ENCODE measurements at regions not wholly inside any gene's neighbourhood (a gene's known extent, or its start where the extent isn't known, plus 50 kb on each side); places are given as distances from the start of the nearest gene placed in this dataset.
A peak's percentile ranks its signal among the peaks of the same experiment; 100 is the strongest.

- TF ChIP-seq EP300 (IDR thresholded peaks at IDR 0.05) (no peak), POLR2A (IDR thresholded peaks at IDR 0.05) (no peak), CTCF (IDR thresholded peaks at IDR 0.05) (no peak)
- no peak overlapping the region for H3K27ac ChIP-seq
- H3K36me3 ChIP-seq = no peaks in the 10 kb centered on the region
- H3K27me3 ChIP-seq = no peaks in the 10 kb centered on the region
- 73 to 86% (median 82%) methylated on average over 7 of the region's 7 CpGs for WGBS, 3 donors
- intact Hi-C loops (cut with DNase I) = no loop called here
- H3K9me3 ChIP-seq = no peaks in the 10 kb centered on the region
- H3K4me1 ChIP-seq (ENCODE audit: insufficient read depth) = no peaks in the 10 kb centered on the region
- peak in 1 of 5 donors; percentile 7 for DNase-seq
- H3K4me3 ChIP-seq = no peak overlapping the region
These were observed 1378.9 kb downstream of the BRD1 start for GRCh38 chr22:48448821-48449220.

- Histone ChIP-seq H3K9me3 (no peaks in the 10 kb centered on the region), H3K36me3 (no peaks in the 10 kb centered on the region), H3K4me3 (no peak overlapping the region), H3K4me1 (ENCODE audit: insufficient read depth) (no peaks in the 10 kb centered on the region), H3K27ac (no peak overlapping the region), H3K27me3 (no peaks in the 10 kb centered on the region)
- WGBS, 3 donors = 82 to 86% (median 82%) methylated on average over 17 of the region's 17 CpGs
- no peak for DNase-seq
- no peak for TF ChIP-seq CTCF (IDR thresholded peaks at IDR 0.05)
- TF ChIP-seq EP300 (IDR thresholded peaks at IDR 0.05) = no peak
- no peak for TF ChIP-seq POLR2A (IDR thresholded peaks at IDR 0.05)
- intact Hi-C loops (cut with DNase I) = no loop called here
These were observed 1382.4 kb downstream of the BRD1 start for GRCh38 chr22:48445113-48445827.

- DNase-seq = no peak
- no peak overlapping the region for H3K27ac ChIP-seq
These were observed 1383.2 kb downstream of the BRD1 start for GRCh38 chr22:48444320-48445112.

GRCh38 chr22:48443680-48444079 lies 1384.0 kb downstream of the BRD1 start:
- intact Hi-C loops (cut with DNase I) = no loop called here

More at GRCh38 chr22:48444320-48445112, 1383.2 kb downstream of the BRD1 start:
- no peak overlapping the region for H3K4me3 ChIP-seq
- WGBS, 3 donors = 78 to 83% (median 79%) methylated on average over 19 of the region's 19 CpGs
- intact Hi-C loops (cut with DNase I) = no loop called here
- no peaks in the 10 kb centered on the region for H3K27me3 ChIP-seq
- no peaks in the 10 kb centered on the region for H3K9me3 ChIP-seq
- no peaks in the 10 kb centered on the region for H3K4me1 ChIP-seq (ENCODE audit: insufficient read depth)
- no peaks in the 10 kb centered on the region for H3K36me3 ChIP-seq
- TF ChIP-seq CTCF (IDR thresholded peaks at IDR 0.05) (no peak), POLR2A (IDR thresholded peaks at IDR 0.05) (no peak), EP300 (IDR thresholded peaks at IDR 0.05) (no peak)

More at GRCh38 chr22:48443680-48444079, 1384.0 kb downstream of the BRD1 start:
- no peak for DNase-seq
- 80 to 91% (median 90%) methylated on average over 4 of the region's 4 CpGs for WGBS, 3 donors
- Histone ChIP-seq H3K4me1 (ENCODE audit: insufficient read depth) (no peaks in the 10 kb centered on the region), H3K27me3 (no peaks in the 10 kb centered on the region), H3K9me3 (no peaks in the 10 kb centered on the region), H3K4me3 (no peak overlapping the region), H3K36me3 (no peaks in the 10 kb centered on the region), H3K27ac (no peak overlapping the region)
- no peak for TF ChIP-seq POLR2A (IDR thresholded peaks at IDR 0.05)
- TF ChIP-seq EP300 (IDR thresholded peaks at IDR 0.05) = no peak
- no peak for TF ChIP-seq CTCF (IDR thresholded peaks at IDR 0.05)
